HG03520 (cell line): ENCODE measurements at regions not wholly inside any gene's neighbourhood (a gene's known extent, or its start where the extent isn't known, plus 50 kb on each side); places are given as distances from the start of the nearest gene placed in this dataset.
A peak's percentile ranks its signal among the peaks of the same experiment; 100 is the strongest.

Source experiments
- ATAC-seq: cut with Tn5 transposase; IDR thresholded peaks from one replicate; pipeline ENCODE4 v1.9.1; 2021; ENCODE audit warnings: mild to moderate bottlenecking, moderate library complexity; ENCODE audit not compliant: unreplicated experiment

- no peak for ATAC-seq
Measured at GRCh38 chr7:132072873-132073272, 503.4 kb downstream of the PLXNA4 start.

- no peak for ATAC-seq
Measured at GRCh38 chr7:132072165-132072564, 504.1 kb downstream of the PLXNA4 start.

- ATAC-seq: no peak
Measured at GRCh38 chr7:132069306-132069705, 507.0 kb downstream of the PLXNA4 start.

GRCh38 chr7:132066761-132067171 lies 509.5 kb downstream of the PLXNA4 start:
- ATAC-seq: no peak

GRCh38 chr7:132065989-132066603 lies 509.7 kb upstream of the PODXL start:
- ATAC-seq: no peak

GRCh38 chr7:132065193-132065988 lies 509.0 kb upstream of the PODXL start:
- ATAC-seq: no peak

- no peak for ATAC-seq
Measured at GRCh38 chr7:132063800-132064199, 507.4 kb upstream of the PODXL start.

- ATAC-seq: no peak
Measured at GRCh38 chr7:132061937-132062336, 505.5 kb upstream of the PODXL start.

- peak; percentile 58 for ATAC-seq
Measured at GRCh38 chr7:132059141-132059540, 502.7 kb upstream of the PODXL start.

- ATAC-seq: no peak
Measured at GRCh38 chr7:132055336-132056120, 499.1 kb upstream of the PODXL start.

GRCh38 chr7:132053871-132054270 lies 497.4 kb upstream of the PODXL start:
- no peak for ATAC-seq

GRCh38 chr7:132051311-132051710 lies 494.9 kb upstream of the PODXL start:
- no peak for ATAC-seq

GRCh38 chr7:132049462-132050304 lies 493.3 kb upstream of the PODXL start:
- ATAC-seq: no peak

- ATAC-seq: no peak
Measured at GRCh38 chr7:132045481-132045980, 489.1 kb upstream of the PODXL start.

GRCh38 chr7:132045002-132045401 lies 488.6 kb upstream of the PODXL start:
- no peak for ATAC-seq

- no peak for ATAC-seq
Measured at GRCh38 chr7:132044247-132044646, 487.8 kb upstream of the PODXL start.

GRCh38 chr7:132041108-132041507 lies 484.7 kb upstream of the PODXL start:
- ATAC-seq: no peak

- no peak for ATAC-seq
Measured at GRCh38 chr7:132035517-132036362, 479.3 kb upstream of the PODXL start.

- no peak for ATAC-seq
Measured at GRCh38 chr7:132034748-132035416, 478.5 kb upstream of the PODXL start.
